ENCODE measurements at regions not wholly inside any gene's neighbourhood (a gene's known extent, or its start where the extent isn't known, plus 50 kb on each side); places are given as distances from the start of the nearest gene placed in this dataset.

DNA sequence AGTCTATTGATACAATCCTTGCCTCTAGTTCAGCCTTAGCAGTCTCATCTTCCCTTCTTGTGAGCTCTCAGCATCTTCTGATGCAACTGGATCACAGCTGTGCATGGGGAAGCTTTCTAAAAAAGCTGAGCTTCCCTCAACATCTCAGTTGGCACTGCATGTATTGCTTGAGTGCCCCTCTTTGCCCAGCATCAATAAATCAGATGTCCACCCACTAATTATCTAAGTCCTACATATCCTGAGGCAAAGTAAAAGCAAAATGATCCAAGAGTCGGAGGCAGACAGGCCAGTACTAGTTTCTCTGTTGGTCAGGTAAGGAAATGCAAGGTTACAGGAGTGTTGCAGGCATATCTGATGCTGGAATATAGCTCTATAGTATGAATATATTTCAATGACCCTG lies 334.5 kb upstream of the NCAM1 start:
- intact Hi-C loops (cut with DNase I; ENCODE audit: low total_unique reads): no loop called here
- no peak for TF ChIP-seq POLR2A (IDR thresholded peaks at IDR 0.05)
- TF ChIP-seq, protein P1, sequence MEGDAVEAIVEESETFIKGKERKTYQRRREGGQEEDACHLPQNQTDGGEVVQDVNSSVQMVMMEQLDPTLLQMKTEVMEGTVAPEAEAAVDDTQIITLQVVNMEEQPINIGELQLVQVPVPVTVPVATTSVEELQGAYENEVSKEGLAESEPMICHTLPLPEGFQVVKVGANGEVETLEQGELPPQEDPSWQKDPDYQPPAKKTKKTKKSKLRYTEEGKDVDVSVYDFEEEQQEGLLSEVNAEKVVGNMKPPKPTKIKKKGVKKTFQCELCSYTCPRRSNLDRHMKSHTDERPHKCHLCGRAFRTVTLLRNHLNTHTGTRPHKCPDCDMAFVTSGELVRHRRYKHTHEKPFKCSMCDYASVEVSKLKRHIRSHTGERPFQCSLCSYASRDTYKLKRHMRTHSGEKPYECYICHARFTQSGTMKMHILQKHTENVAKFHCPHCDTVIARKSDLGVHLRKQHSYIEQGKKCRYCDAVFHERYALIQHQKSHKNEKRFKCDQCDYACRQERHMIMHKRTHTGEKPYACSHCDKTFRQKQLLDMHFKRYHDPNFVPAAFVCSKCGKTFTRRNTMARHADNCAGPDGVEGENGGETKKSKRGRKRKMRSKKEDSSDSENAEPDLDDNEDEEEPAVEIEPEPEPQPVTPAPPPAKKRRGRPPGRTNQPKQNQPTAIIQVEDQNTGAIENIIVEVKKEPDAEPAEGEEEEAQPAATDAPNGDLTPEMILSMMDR (IDR thresholded peaks at IDR 0.05): no peak
- 61 to 88% methylated on average over 1 of the region's 1 CpG for WGBS, 2 donors
- no peak overlapping the region for H3K4me3 ChIP-seq (ENCODE audit: low read depth, poor library complexity, severe bottlenecking)
- no peak for DNase-seq (ENCODE audit: low spot score in 2 of 2)

DNA sequence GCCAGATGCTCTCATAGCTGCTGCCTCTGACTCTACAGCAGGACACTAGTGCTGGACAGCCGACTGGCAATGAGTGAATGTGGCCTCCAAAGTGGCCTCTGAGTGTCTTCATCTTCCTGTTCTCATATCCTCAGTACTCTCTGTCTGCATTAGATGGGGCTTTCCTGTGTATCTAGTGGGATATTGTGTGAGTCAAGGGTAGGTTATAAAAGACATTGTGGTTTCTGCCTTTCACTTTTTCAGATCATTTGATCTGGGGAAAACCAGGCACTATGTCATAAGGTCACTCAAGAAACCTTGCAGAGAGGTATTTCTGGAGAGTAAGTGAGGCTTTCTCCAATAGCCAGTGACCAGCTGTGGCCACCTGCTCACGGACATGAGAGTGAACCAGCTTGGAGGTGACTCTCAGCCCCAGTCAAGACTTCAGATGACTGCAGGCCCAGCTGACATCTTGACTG lies 333.6 kb upstream of the NCAM1 start:
- DNase-seq (ENCODE audit: low spot score in 2 of 2): no peak
- no peak overlapping the region for H3K4me3 ChIP-seq (ENCODE audit: low read depth, poor library complexity, severe bottlenecking)
- WGBS, 2 donors: 79 to 88% methylated on average over 2 of the region's 2 CpGs
- intact Hi-C loops (cut with DNase I; ENCODE audit: low total_unique reads): no loop called here
- TF ChIP-seq, protein P1 (IDR thresholded peaks at IDR 0.05): no peak
- TF ChIP-seq POLR2A (IDR thresholded peaks at IDR 0.05): no peak

DNA sequence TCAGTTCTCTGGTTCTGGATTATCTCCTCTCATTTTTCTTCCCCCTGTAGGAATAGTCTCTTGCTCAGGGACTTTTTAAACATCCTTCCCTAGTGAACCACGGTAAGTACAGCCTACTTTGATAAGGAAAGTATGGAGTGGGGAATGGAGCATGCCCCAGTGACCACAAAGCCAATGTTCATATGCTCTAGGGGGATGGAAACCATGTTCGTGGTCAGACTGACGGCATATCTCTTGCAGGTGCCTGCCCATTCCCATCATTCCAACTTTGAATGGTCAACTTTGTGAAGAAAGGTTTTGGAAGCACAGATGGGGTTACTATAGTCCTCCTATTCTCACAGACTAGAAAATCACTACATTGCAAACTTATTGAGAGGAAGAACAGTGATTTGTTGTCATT lies 332.5 kb upstream of the NCAM1 start:
- TF ChIP-seq, protein P1 (IDR thresholded peaks at IDR 0.05): no peak
- TF ChIP-seq POLR2A (IDR thresholded peaks at IDR 0.05): no peak
- H3K4me3 ChIP-seq (ENCODE audit: low read depth, poor library complexity, severe bottlenecking): no peak overlapping the region
- no peak for DNase-seq (ENCODE audit: low spot score in 2 of 2)
- 77 to 79% methylated on average over 3 of the region's 3 CpGs for WGBS, 2 donors
- intact Hi-C loops (cut with DNase I; ENCODE audit: low total_unique reads): no loop called here

DNA sequence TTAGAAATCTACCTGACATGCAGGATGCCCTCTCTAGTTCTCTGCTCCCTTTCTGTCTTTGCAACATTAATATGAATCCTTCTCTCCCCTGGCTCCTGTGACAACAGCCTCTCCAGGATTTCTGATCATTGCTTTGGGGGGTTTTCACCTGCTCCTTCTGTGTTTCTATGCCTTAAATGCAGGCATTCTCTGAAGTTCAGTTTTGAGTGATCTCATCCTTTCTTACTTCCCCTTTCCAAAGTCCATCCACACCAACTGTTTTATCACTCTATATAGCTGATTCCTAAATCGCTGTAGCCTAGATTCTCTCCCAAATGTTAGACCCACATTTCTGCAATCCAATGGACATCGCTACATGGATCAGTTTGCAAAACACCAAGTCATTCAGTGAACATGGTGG lies 330.7 kb upstream of the NCAM1 start:
- TF ChIP-seq, protein P1 (IDR thresholded peaks at IDR 0.05): no peak
- no peak for DNase-seq (ENCODE audit: low spot score in 2 of 2)
- WGBS, 2 donors: 90 to 91% methylated on average over 2 of the region's 2 CpGs
- H3K4me3 ChIP-seq (ENCODE audit: low read depth, poor library complexity, severe bottlenecking): no peak overlapping the region
- intact Hi-C loops (cut with DNase I; ENCODE audit: low total_unique reads): no loop called here

DNA sequence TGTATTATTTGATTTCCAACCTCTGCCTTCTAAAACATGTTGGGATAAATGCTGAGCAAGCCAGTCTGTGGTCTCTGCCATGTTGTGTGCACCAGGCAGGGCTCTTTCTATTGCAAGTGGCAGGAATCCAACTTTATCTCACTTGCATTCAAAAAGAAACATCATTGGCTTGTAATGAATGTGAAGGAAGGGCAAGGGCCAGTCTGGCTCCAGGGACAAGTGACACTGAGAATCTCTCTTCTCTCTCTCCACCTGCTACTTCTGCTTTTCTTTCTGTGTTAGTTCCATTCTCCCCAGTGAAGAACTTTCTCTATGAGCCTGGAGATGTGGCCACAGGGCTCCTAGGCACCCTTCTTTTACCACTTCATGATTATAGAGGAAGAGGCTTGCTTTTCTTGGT lies 329.9 kb upstream of the NCAM1 start:
- no peak for DNase-seq (ENCODE audit: low spot score in 2 of 2)
- intact Hi-C loops (cut with DNase I; ENCODE audit: low total_unique reads): no loop called here
- TF ChIP-seq POLR2A (IDR thresholded peaks at IDR 0.05): no peak
- TF ChIP-seq, protein P1 (IDR thresholded peaks at IDR 0.05): no peak
- no peak overlapping the region for H3K4me3 ChIP-seq (ENCODE audit: low read depth, poor library complexity, severe bottlenecking)

DNA sequence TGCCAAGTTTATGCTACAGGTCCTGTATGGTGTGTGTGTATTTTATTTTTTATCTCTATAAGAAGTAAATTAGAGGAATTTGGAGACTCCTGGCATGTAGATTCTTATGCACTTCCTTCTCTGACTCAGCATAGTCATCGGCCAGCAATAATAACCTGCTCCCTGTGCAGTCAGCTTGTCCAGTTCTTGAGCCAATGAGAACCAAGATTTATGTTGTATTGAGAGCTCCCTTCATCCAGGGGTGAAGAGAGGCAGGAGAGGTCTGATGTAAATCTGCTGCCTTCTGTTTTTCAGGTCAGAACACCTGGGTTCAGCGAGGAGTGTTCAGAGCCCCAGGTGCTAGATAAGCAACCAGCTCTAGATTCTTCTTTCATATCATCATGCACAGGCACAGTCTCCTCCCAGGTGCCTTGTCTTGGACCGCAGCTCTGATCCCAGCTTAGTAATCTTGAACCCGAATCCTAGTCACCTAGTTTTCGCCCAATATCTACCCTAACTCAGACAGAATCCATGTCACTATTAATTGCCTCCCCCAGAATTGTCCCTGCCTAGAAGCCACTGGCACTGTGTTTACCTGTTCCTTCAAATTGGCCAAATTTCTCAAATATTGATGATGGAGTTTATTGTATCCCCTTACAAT lies 328.2 kb upstream of the NCAM1 start:
- no peak for TF ChIP-seq POLR2A (IDR thresholded peaks at IDR 0.05)
- TF ChIP-seq, protein P1 (IDR thresholded peaks at IDR 0.05): no peak
- intact Hi-C loops (cut with DNase I; ENCODE audit: low total_unique reads): no loop called here
- no peak overlapping the region for H3K4me3 ChIP-seq (ENCODE audit: low read depth, poor library complexity, severe bottlenecking)
- no peak for DNase-seq (ENCODE audit: low spot score in 2 of 2)
- WGBS, 2 donors: 56 to 69% methylated on average over 5 of the region's 5 CpGs
